ENCODE measurements at regions not wholly inside any gene's neighbourhood (a gene's known extent, or its start where the extent isn't known, plus 50 kb on each side); places are given as distances from the start of the nearest gene placed in this dataset.

DNA sequence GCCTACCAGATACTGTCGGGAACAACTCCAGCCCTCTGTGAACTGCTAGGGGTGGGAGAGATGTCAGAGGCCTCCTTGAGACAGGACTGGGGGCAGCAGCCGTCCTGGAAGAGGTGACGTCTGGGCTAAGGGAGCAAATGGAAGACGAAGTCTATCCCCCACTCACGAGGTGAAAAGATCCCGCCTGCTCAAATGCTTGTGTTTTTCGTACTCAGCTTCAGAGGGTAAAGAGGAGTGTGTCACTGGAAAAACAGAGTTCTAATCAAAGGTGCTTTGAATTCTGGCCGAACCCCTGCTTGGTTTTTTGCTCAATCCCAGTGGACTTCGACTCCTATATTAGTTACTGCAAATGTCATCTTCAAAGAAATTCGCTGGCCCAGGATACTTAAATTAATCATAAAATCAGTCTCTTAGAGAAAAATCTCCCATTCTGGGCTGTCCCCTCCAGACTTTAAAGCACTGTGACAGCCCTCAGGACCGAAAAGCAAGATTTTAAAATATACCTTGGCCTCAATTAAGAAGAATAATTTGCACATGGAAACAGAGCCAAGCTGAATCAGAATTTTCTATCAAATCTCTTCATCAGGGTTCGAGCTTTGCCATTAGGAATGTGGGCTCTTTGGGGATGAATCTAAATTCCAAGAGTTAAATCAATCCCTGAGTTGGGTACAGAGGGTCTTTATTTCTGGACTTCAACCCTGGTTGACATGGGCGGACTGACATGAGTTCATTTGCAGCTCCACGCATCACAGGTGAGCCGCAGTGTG, 61.8 kb upstream of the AFDN start:
- no peak overlapping the region for H3K27ac ChIP-seq (ENCODE audit: low read depth)
- no peak overlapping the region for H3K4me2 ChIP-seq
- DNase-seq (ENCODE audit: low spot score) (no peak), ATAC-seq (no peak)
- TF ChIP-seq NANOG (IDR thresholded peaks at IDR 0.05; ENCODE audit: borderline replicate concordance) (no peak), STAT1 (IDR thresholded peaks at IDR 0.05; ENCODE audit: unreplicated experiment) (no peak), CREB1 (CRISPR knock-in tag; IDR thresholded peaks at IDR 0.05; ENCODE audit: low read depth) (no peak)
- TF ChIP-seq, protein P1, sequence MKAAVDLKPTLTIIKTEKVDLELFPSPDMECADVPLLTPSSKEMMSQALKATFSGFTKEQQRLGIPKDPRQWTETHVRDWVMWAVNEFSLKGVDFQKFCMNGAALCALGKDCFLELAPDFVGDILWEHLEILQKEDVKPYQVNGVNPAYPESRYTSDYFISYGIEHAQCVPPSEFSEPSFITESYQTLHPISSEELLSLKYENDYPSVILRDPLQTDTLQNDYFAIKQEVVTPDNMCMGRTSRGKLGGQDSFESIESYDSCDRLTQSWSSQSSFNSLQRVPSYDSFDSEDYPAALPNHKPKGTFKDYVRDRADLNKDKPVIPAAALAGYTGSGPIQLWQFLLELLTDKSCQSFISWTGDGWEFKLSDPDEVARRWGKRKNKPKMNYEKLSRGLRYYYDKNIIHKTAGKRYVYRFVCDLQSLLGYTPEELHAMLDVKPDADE (IDR thresholded peaks at IDR 0.05), result no peak
- TF ChIP-seq, protein P2, sequence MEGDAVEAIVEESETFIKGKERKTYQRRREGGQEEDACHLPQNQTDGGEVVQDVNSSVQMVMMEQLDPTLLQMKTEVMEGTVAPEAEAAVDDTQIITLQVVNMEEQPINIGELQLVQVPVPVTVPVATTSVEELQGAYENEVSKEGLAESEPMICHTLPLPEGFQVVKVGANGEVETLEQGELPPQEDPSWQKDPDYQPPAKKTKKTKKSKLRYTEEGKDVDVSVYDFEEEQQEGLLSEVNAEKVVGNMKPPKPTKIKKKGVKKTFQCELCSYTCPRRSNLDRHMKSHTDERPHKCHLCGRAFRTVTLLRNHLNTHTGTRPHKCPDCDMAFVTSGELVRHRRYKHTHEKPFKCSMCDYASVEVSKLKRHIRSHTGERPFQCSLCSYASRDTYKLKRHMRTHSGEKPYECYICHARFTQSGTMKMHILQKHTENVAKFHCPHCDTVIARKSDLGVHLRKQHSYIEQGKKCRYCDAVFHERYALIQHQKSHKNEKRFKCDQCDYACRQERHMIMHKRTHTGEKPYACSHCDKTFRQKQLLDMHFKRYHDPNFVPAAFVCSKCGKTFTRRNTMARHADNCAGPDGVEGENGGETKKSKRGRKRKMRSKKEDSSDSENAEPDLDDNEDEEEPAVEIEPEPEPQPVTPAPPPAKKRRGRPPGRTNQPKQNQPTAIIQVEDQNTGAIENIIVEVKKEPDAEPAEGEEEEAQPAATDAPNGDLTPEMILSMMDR (conservative IDR thresholded peaks at IDR 0.05; ENCODE audit: low read depth in 2 of 2), result no peak
- TF ChIP-seq, protein P3, sequence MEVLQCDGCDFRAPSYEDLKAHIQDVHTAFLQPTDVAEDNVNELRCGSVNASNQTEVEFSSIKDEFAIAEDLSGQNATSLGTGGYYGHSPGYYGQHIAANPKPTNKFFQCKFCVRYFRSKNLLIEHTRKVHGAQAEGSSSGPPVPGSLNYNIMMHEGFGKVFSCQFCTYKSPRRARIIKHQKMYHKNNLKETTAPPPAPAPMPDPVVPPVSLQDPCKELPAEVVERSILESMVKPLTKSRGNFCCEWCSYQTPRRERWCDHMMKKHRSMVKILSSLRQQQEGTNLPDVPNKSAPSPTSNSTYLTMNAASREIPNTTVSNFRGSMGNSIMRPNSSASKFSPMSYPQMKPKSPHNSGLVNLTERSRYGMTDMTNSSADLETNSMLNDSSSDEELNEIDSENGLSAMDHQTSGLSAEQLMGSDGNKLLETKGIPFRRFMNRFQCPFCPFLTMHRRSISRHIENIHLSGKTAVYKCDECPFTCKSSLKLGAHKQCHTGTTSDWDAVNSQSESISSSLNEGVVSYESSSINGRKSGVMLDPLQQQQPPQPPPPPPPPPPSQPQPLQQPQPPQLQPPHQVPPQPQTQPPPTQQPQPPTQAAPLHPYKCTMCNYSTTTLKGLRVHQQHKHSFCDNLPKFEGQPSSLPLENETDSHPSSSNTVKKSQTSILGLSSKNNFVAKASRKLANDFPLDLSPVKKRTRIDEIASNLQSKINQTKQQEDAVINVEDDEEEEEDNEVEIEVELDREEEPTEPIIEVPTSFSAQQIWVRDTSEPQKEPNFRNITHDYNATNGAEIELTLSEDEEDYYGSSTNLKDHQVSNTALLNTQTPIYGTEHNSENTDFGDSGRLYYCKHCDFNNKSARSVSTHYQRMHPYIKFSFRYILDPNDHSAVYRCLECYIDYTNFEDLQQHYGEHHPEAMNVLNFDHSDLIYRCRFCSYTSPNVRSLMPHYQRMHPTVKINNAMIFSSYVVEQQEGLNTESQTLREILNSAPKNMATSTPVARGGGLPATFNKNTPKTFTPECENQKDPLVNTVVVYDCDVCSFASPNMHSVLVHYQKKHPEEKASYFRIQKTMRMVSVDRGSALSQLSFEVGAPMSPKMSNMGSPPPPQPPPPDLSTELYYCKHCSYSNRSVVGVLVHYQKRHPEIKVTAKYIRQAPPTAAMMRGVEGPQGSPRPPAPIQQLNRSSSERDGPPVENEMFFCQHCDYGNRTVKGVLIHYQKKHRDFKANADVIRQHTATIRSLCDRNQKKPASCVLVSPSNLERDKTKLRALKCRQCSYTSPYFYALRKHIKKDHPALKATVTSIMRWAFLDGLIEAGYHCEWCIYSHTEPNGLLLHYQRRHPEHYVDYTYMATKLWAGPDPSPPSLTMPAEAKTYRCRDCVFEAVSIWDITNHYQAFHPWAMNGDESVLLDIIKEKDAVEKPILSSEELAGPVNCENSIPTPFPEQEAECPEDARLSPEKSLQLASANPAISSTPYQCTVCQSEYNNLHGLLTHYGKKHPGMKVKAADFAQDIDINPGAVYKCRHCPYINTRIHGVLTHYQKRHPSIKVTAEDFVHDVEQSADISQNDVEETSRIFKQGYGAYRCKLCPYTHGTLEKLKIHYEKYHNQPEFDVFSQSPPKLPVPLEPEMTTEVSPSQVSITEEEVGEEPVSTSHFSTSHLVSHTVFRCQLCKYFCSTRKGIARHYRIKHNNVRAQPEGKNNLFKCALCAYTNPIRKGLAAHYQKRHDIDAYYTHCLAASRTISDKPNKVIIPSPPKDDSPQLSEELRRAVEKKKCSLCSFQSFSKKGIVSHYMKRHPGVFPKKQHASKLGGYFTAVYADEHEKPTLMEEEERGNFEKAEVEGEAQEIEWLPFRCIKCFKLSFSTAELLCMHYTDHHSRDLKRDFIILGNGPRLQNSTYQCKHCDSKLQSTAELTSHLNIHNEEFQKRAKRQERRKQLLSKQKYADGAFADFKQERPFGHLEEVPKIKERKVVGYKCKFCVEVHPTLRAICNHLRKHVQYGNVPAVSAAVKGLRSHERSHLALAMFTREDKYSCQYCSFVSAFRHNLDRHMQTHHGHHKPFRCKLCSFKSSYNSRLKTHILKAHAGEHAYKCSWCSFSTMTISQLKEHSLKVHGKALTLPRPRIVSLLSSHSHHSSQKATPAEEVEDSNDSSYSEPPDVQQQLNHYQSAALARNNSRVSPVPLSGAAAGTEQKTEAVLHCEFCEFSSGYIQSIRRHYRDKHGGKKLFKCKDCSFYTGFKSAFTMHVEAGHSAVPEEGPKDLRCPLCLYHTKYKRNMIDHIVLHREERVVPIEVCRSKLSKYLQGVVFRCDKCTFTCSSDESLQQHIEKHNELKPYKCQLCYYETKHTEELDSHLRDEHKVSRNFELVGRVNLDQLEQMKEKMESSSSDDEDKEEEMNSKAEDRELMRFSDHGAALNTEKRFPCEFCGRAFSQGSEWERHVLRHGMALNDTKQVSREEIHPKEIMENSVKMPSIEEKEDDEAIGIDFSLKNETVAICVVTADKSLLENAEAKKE (CRISPR knock-in tag; IDR thresholded peaks at IDR 0.05), result no peak
- H4K20me1 ChIP-seq (replicated peaks; ENCODE audit: insufficient read depth), result no peaks in the 10 kb centered on the region
- peaks cover 6% of the 10 kb centered on the region for H3K27me3 Mint-ChIP-seq (ENCODE audit: insufficient read depth, low read depth, poor library complexity)
- no peaks in the 10 kb centered on the region for H3K27me3 ChIP-seq (ENCODE audit: insufficient read depth)
- H3F3A ChIP-seq (replicated peaks; ENCODE audit: low read depth), result no peaks in the 10 kb centered on the region
- no peaks in the 10 kb centered on the region for H3K79me2 ChIP-seq (replicated peaks; ENCODE audit: insufficient read depth)
- H3K4me3 Mint-ChIP-seq, result no peak overlapping the region
- H3K4me1 Mint-ChIP-seq, result no peaks in the 10 kb centered on the region; the same call in 2 of the 3 replicates
- no peaks in the 10 kb centered on the region for H3K9me2 ChIP-seq (ENCODE audit: insufficient read depth)
- no peaks in the 10 kb centered on the region for H3K4me1 ChIP-seq (ENCODE audit: insufficient read depth)
- no peaks in the 10 kb centered on the region for H3K36me3 ChIP-seq (ENCODE audit: insufficient read depth)
- H3K9me3 Mint-ChIP-seq, result no peaks in the 10 kb centered on the region
- H3K36me3 Mint-ChIP-seq (ENCODE audit: low read depth), result no peaks in the 10 kb centered on the region
- H3K27ac Mint-ChIP-seq, result 0 out of 2 replicates have a peak overlapping the region, but pooled peaks have one; percentile 21
- H2AFZ ChIP-seq, result no peak overlapping the region
- H3K4me3 ChIP-seq, result no peak overlapping the region
